Loucy (cell line): ENCODE measurements at regions not wholly inside any gene's neighbourhood (a gene's known extent, or its start where the extent isn't known, plus 50 kb on each side); places are given as distances from the start of the nearest gene placed in this dataset.

Experiments used
- CTCF ChIP-seq: fragments of 200-600 bp; sonication (generic); conservative IDR thresholded peaks from 2 replicates; pipeline ENCODE4 v1.5.1; 2014; ENCODE audit warnings: mild to moderate bottlenecking, antibody characterized with exemption, low read length
- EZH2phosphoT487 ChIP-seq: fragments of 200-600 bp; IDR thresholded peaks from 2 replicates; pipeline ENCODE4 v1.6.1; 2018; ENCODE audit warnings: antibody characterized with exemption, mild to moderate bottlenecking, moderate library complexity, borderline replicate concordance

- TF ChIP-seq CTCF (no peak), EZH2phosphoT487 (no peak)
Measured at GRCh38 chr3:27930052-27930602, 208.0 kb upstream of the EOMES start.
